Loucy (cell line): ENCODE measurements at regions not wholly inside any gene's neighbourhood (a gene's known extent, or its start where the extent isn't known, plus 50 kb on each side); places are given as distances from the start of the nearest gene placed in this dataset.

Source experiments
- H2AFZ ChIP-seq: fragments of 200-600 bp; sonication (generic); 2 replicates; pipeline ENCODE4 v1.6.0; 2016; ENCODE audit warnings: antibody characterized with exemption, mild to moderate bottlenecking, low read length, moderate library complexity
- H3F3A ChIP-seq: fragments of 200-600 bp; 2 replicates; pipeline ENCODE4 v1.6.0; 2016; ENCODE audit warnings: antibody characterized with exemption, low read depth, mild to moderate bottlenecking
- H3K27me3 ChIP-seq: fragments of 200-600 bp; sonication (generic); 2 replicates; pipeline ENCODE4 v1.6.1; 2014; ENCODE audit warnings: low read length, mild to moderate bottlenecking; ENCODE audit not compliant: insufficient read depth, poor library complexity, severe bottlenecking
- H3K36me3 ChIP-seq: fragments of 200-600 bp; sonication (generic); 2 replicates; pipeline ENCODE4 v1.6.1; 2016; ENCODE audit warnings: low read length; ENCODE audit not compliant: insufficient read depth
- H3K4me1 ChIP-seq: fragments of 200-600 bp; sonication (generic); 2 replicates; pipeline ENCODE4 v1.5.1; 2014; ENCODE audit warnings: low read length, mild to moderate bottlenecking; ENCODE audit not compliant: insufficient read depth, poor library complexity, severe bottlenecking
- H3K4me2 ChIP-seq: fragments of 200-600 bp; sonication (generic); 2 replicates; pipeline ENCODE4 v1.6.0; 2014; ENCODE audit warnings: antibody characterized with exemption, low read length, low read depth, mild to moderate bottlenecking; ENCODE audit not compliant: poor library complexity, severe bottlenecking
- H3K4me3 ChIP-seq: fragments of 200-600 bp; sonication (generic); 2 replicates; pipeline ENCODE4 v1.5.1; 2014; ENCODE audit warnings: low read length, mild to moderate bottlenecking, mixed read lengths; ENCODE audit not compliant: poor library complexity, severe bottlenecking
- H3K79me2 ChIP-seq: fragments of 200-600 bp; sonication (generic); 2 replicates; pipeline ENCODE4 v1.6.1; 2014; ENCODE audit warnings: low read length; ENCODE audit not compliant: insufficient read depth
- H3K9ac ChIP-seq: fragments of 200-600 bp; sonication (generic); 2 replicates; pipeline ENCODE4 v1.6.0; 2014; ENCODE audit warnings: mild to moderate bottlenecking, low read depth, low read length, moderate library complexity; ENCODE audit not compliant: poor library complexity, severe bottlenecking
- H3K9me2 ChIP-seq: fragments of 200-600 bp; sonication (generic); replicated peaks from 2 replicates; pipeline ENCODE4 v1.6.1; 2016; ENCODE audit warnings: low read depth, low read length, mixed read lengths
- H3K9me3 ChIP-seq: fragments of 200-600 bp; sonication (generic); 2 replicates; pipeline ENCODE4 v1.6.1; 2014; ENCODE audit warnings: mild to moderate bottlenecking, antibody characterized with exemption, low read length, low read depth; ENCODE audit not compliant: insufficient read depth
- H4K20me1 ChIP-seq: fragments of 200-600 bp; sonication (generic); 2 replicates; pipeline ENCODE4 v1.6.0; 2014; ENCODE audit warnings: antibody characterized with exemption, low read length, mild to moderate bottlenecking; ENCODE audit not compliant: insufficient read depth, poor library complexity, severe bottlenecking
- CTCF ChIP-seq: fragments of 200-600 bp; sonication (generic); conservative IDR thresholded peaks from 2 replicates; pipeline ENCODE4 v1.5.1; 2014; ENCODE audit warnings: mild to moderate bottlenecking, antibody characterized with exemption, low read length
- EZH2phosphoT487 ChIP-seq: fragments of 200-600 bp; IDR thresholded peaks from 2 replicates; pipeline ENCODE4 v1.6.1; 2018; ENCODE audit warnings: antibody characterized with exemption, mild to moderate bottlenecking, moderate library complexity, borderline replicate concordance

- H3K9me2 ChIP-seq = no peaks in the 10 kb centered on the region
- H3K9ac ChIP-seq = no peak overlapping the region
- H3K4me2 ChIP-seq = no peak overlapping the region
- no peaks in the 10 kb centered on the region for H3K36me3 ChIP-seq
- TF ChIP-seq EZH2phosphoT487 (no peak), CTCF (no peak)
- H2AFZ ChIP-seq = no peak overlapping the region
- H3K4me1 ChIP-seq = no peaks in the 10 kb centered on the region
- H3K27me3 ChIP-seq = no peaks in the 10 kb centered on the region
- no peak overlapping the region for H3K4me3 ChIP-seq
- no peaks in the 10 kb centered on the region for H3K9me3 ChIP-seq
- H4K20me1 ChIP-seq = no peaks in the 10 kb centered on the region
- H3K79me2 ChIP-seq = no peaks in the 10 kb centered on the region
- no peaks in the 10 kb centered on the region for H3F3A ChIP-seq
Measured at GRCh38 chr5:29015523-29015922, 1977.1 kb upstream of the CDH9 start.

GRCh38 chr5:29005386-29005785, 1967.0 kb upstream of the CDH9 start:
- Histone ChIP-seq H3K9me2 (no peaks in the 10 kb centered on the region), H3K4me2 (no peak overlapping the region), H3K79me2 (no peaks in the 10 kb centered on the region), H3K4me3 (no peak overlapping the region), H3K9ac (no peak overlapping the region), H3K9me3 (no peaks in the 10 kb centered on the region), H3F3A (no peaks in the 10 kb centered on the region), H2AFZ (no peak overlapping the region), H4K20me1 (no peaks in the 10 kb centered on the region), H3K36me3 (no peaks in the 10 kb centered on the region), H3K4me1 (no peaks in the 10 kb centered on the region), H3K27me3 (no peaks in the 10 kb centered on the region)
- TF ChIP-seq EZH2phosphoT487 = no peak
- TF ChIP-seq CTCF = no peak; the same call in 1 of the 2 replicates

- no peak overlapping the region for H2AFZ ChIP-seq
- H3K9ac ChIP-seq = no peak overlapping the region
- no peak for TF ChIP-seq CTCF
- no peak for TF ChIP-seq EZH2phosphoT487
- H3K4me3 ChIP-seq = no peak overlapping the region
- H4K20me1 ChIP-seq = no peaks in the 10 kb centered on the region
- no peaks in the 10 kb centered on the region for H3K36me3 ChIP-seq
- no peaks in the 10 kb centered on the region for H3F3A ChIP-seq
- no peaks in the 10 kb centered on the region for H3K9me3 ChIP-seq
- H3K4me1 ChIP-seq = no peaks in the 10 kb centered on the region
- no peak overlapping the region for H3K4me2 ChIP-seq
- no peaks in the 10 kb centered on the region for H3K9me2 ChIP-seq
- H3K79me2 ChIP-seq = no peaks in the 10 kb centered on the region
- H3K27me3 ChIP-seq = no peaks in the 10 kb centered on the region
Measured at GRCh38 chr5:29002481-29002880, 1964.1 kb upstream of the CDH9 start.
